ENCODE measurements at regions not wholly inside any gene's neighbourhood (a gene's known extent, or its start where the extent isn't known, plus 50 kb on each side); places are given as distances from the start of the nearest gene placed in this dataset.
"Not testable (repeated sequence)": the region's sequence is repeated elsewhere in the genome, so short reads cannot be mapped to it uniquely, and the experiment has no call there.

GRCh38 chrX:12042615-12043014 is 95.7 kb upstream of the FRMPD4 start:
- no peak overlapping the region for H3K27ac ChIP-seq

GRCh38 chrX:12052109-12052508 is 86.2 kb upstream of the FRMPD4 start:
- no peak for TF ChIP-seq CTCF (conservative IDR thresholded peaks at IDR 0.05)
- no peak overlapping the region for H3K27ac ChIP-seq

More at GRCh38 chrX:12042615-12043014, 95.7 kb upstream of the FRMPD4 start:
- no peak for TF ChIP-seq CTCF (conservative IDR thresholded peaks at IDR 0.05)

- no peak overlapping the region for H3K27ac ChIP-seq
- no peak for TF ChIP-seq CTCF (conservative IDR thresholded peaks at IDR 0.05)
Observed at GRCh38 chrX:12058087-12058486, 80.2 kb upstream of the FRMPD4 start.

GRCh38 chrX:12060489-12061260 is 77.6 kb upstream of the FRMPD4 start:
- TF ChIP-seq CTCF (conservative IDR thresholded peaks at IDR 0.05), result no peak
- H3K27ac ChIP-seq, result no peak overlapping the region

- TF ChIP-seq CTCF (conservative IDR thresholded peaks at IDR 0.05), result no peak
- no peak overlapping the region for H3K27ac ChIP-seq
Observed at GRCh38 chrX:12065251-12065650, 73.0 kb upstream of the FRMPD4 start.

GRCh38 chrX:12076046-12076445 is 62.2 kb upstream of the FRMPD4 start:
- peak; percentile 22; the same call in 1 of the 2 replicates for TF ChIP-seq CTCF (conservative IDR thresholded peaks at IDR 0.05)

GRCh38 chrX:12080265-12080664 is 58.0 kb upstream of the FRMPD4 start:
- H3K27ac ChIP-seq, result no peak overlapping the region
- TF ChIP-seq CTCF (conservative IDR thresholded peaks at IDR 0.05), result peak; percentile 72

More at GRCh38 chrX:12076046-12076445, 62.2 kb upstream of the FRMPD4 start:
- H3K27ac ChIP-seq, result no peak overlapping the region

- H3K27ac ChIP-seq, result not testable (repeated sequence)
Observed at GRCh38 chrX:12082959-12083358, 55.3 kb upstream of the FRMPD4 start.

Data from VCaP (cell line).